Fibroblast of villous mesenchyme (primary cell): ENCODE measurements at regions not wholly inside any gene's neighbourhood (a gene's known extent, or its start where the extent isn't known, plus 50 kb on each side); places are given as distances from the start of the nearest gene placed in this dataset.

Source experiments
- DNase-seq: peaks from one replicate; pipeline ENCODE4 v3.0.0-alpha.2; 2010; ENCODE audit warnings: low read depth
- H3K4me3 ChIP-seq: 2 replicates; pipeline ENCODE4 v1.5.1; 2011; ENCODE audit warnings: low read depth, mild to moderate bottlenecking, low read length
- TF ChIP-seq, protein P1 (sequence below): IDR thresholded peaks from 2 replicates; pipeline ENCODE4 v1.5.1; 2012; ENCODE audit warnings: low read depth, mild to moderate bottlenecking, low read length; ENCODE audit not compliant: insufficient read depth

DNA sequence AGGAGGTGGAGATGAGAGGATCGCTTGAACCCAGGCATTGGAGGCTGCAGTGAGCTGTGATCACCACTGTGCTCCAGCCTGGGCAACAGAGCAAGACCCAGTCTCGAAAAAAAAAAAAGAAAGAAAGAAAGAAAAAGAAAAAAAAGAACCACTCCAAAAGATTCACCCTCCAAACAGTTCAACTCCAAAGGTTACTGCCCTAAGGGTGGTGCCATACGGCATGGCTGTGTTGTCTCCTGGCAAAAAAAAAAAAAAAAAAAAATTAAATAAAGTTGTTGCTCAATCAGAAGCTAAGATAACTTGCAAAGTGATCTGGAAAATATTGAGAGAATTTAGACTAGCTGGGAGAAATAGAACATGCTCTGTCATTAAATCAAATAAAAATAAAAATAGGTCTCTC, 79.5 kb downstream of the KCTD15 start:
- no peak overlapping the region for H3K4me3 ChIP-seq
- DNase-seq = no peak
- TF ChIP-seq, protein P1, sequence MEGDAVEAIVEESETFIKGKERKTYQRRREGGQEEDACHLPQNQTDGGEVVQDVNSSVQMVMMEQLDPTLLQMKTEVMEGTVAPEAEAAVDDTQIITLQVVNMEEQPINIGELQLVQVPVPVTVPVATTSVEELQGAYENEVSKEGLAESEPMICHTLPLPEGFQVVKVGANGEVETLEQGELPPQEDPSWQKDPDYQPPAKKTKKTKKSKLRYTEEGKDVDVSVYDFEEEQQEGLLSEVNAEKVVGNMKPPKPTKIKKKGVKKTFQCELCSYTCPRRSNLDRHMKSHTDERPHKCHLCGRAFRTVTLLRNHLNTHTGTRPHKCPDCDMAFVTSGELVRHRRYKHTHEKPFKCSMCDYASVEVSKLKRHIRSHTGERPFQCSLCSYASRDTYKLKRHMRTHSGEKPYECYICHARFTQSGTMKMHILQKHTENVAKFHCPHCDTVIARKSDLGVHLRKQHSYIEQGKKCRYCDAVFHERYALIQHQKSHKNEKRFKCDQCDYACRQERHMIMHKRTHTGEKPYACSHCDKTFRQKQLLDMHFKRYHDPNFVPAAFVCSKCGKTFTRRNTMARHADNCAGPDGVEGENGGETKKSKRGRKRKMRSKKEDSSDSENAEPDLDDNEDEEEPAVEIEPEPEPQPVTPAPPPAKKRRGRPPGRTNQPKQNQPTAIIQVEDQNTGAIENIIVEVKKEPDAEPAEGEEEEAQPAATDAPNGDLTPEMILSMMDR = no peak

DNA sequence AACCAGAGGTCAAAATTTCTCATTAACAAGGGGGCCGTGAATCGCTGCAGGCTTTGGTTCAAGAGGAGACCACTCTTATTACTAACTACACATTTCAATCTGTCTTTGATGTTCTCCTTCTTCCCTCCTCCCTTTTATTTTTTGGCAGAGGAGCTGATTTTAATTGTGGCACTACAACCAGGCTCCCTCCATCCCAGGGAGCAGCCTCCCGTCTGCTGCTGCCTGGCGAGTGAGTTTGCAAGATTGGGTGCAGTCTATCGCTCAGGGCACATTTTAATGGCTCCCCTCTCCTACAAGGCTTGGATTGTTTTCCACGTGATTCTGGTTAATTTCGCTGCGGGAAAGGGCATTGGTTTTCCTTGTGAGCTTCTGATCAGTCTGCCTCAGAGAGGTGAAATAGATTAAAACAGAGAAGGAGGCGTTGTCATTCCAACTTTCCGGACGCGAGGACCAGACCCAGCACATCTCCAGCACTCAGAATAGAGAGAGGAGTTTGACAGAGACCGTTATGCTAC, 81.4 kb downstream of the KCTD15 start:
- TF ChIP-seq, protein P1 = no peak
- no peak overlapping the region for H3K4me3 ChIP-seq
- no peak for DNase-seq

DNA sequence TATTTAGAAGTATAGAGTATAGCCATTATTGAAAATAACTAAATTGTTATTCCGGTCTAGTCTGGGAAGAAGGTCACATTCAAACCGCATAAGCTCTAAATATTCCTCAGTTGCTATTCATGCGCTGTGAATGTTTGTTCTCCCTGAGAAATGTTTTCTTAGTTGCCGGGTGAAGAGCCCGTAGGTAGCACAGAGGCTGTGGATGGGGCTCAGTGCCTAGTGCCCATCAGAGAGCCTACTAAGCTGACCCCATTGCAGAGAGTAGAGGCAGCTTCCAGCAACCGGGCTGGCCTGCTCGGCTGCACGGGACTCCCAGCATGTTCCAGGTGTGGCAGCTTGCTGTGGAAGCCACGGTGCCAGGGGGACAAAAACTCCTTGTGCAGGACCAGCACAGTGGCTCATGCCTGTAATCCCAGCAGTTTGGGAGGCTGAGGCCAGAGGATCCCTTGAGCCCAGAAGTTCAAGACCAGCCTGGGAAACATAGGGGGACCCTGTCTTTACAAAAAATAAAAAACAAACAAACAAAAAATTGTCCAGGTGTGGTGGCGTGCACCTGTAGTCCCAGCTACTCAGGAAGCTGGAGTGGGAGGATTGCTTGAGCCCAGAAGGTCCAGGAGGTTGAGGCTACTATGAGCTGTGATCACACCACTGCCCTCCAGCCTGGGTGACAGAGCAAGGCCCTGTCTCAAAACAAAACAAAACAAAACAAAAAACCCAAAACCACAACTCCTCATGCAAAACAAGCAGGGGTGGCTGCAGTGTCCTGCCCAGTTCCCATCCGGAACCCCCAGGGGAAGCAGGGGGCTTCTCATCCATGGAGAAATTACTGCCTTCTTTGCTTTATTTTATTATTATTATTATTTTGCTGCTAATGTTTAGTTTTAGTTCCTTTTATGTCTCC, 82.5 kb downstream of the KCTD15 start:
- DNase-seq = no peak
- H3K4me3 ChIP-seq = no peak overlapping the region
- TF ChIP-seq, protein P1 = no peak

DNA sequence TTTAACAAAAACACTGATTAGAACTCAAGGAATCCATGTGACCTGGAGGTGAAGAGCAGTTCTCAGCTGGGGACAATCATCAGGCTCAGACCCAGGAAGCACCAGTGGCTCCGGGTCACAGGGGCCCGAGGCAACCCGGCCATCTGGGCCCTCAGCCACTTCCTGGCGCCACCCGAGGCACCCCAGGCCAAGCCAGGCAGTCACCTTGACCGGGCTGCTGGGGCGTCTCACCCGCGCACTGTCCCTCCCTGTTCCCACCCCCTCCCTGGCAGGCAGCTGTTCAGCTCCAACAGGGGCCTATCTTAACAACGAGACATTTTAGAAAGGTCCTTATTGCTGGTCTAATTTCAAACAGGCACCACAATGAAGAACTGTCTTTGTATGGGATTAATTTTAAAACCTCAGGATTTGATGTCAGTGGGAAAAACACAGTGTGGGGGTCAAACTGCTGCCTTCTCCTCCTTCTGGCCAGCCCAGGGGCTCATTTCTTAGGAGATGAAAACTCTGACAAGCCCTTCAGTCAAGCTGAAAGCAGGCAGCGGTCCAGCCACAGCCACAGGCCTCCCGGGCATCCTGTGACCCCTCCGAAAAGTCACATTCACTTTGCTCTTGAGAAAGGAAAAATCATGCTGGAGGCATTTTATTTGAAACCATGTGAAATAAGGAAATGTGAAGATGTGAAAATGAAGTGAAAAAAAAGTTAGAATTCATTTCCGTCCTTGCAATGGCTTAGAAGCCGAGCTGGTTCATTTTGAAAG, 83.3 kb downstream of the KCTD15 start:
- H3K4me3 ChIP-seq = no peak overlapping the region
- TF ChIP-seq, protein P1 = no peak
- no peak for DNase-seq

DNA sequence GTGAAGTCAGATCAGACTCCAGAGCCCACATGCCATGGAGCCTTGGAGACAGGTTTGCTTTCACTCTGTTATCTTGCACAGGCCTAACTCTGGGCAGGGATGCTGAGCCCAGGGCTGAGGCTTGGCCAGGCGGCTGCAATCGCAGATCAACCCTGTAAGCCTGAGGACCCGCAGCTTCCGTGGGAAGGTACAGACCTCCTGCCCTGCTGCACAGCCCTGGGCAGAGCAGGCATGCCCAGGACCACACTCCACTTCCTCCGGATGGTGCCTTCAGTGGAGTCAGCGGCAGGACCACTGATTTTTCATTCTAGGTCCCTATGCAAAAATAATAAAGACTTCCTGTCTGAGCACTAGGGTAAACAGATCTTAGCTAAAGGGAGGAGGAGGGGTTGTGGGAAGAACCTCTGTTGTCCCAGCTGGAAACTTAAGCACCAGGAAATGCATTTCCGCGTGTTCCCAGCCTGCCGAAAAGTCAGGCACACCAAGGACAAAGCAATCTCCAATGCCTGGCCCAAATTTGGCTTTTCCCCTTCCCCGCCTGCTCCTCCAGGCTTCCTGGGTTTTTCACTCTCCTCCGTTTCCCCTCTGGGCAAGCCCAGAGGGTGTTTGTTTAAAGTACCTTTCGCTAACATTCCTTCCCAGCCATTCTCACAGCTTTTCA, 87.3 kb downstream of the KCTD15 start:
- no peak overlapping the region for H3K4me3 ChIP-seq
- no peak for DNase-seq
- TF ChIP-seq, protein P1 = no peak

DNA sequence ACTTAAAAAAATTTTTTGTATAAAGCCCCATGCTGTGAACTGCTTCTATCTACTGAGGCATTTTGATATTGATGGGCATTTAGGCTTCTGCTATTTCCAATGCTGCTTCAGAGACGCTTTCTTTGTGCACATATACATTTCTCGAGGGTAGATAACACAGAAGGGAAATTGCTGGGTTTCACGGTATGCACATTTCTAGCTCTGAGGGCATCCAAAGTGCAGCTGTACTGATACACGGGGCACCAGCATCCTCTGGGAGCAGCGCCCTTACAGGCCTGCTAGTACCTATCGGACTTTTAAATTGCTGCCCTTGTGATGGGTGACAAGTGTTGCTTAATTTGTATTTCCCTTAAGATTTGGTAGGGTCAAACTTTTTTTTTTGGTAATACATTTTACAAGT, 88.6 kb downstream of the KCTD15 start:
- H3K4me3 ChIP-seq = no peak overlapping the region
- no peak for DNase-seq
- TF ChIP-seq, protein P1 = no peak
